AG04450 (cell line): ENCODE measurements at regions not wholly inside any gene's neighbourhood (a gene's known extent, or its start where the extent isn't known, plus 50 kb on each side); places are given as distances from the start of the nearest gene placed in this dataset.
"Not testable (repeated sequence)": the region's sequence is repeated elsewhere in the genome, so short reads cannot be mapped to it uniquely, and the experiment has no call there.

Experiments used
- CTCF ChIA-PET: fragments of 300-600, 350-600 bp; formaldehyde crosslinking; extraction: SDS; loops from one replicate; lab custom pipeline; 2022; ENCODE audit warnings: antibody characterized with exemption, inconsistent platforms; lab: Charles Lee
- POLR2A ChIA-PET: fragments of 350-600 bp; formaldehyde crosslinking; extraction: SDS; loops from one replicate; lab custom pipeline; 2021; ENCODE audit warnings: antibody characterized with exemption, inconsistent platforms; lab: Yijun Ruan, JAX
- DNase-seq: peaks from one replicate; pipeline ENCODE4 v3.0.0-alpha.2; 2011; ENCODE audit warnings: low read depth, low spot score
- H3K27ac ChIP-seq: one replicate; pipeline ENCODE4 v1.5.1; 2012; ENCODE audit warnings: low read depth, low read length, control low read depth
- H3K27me3 ChIP-seq: one replicate; pipeline ENCODE4 v1.6.0; 2012; ENCODE audit warnings: low read length; ENCODE audit not compliant: control insufficient read depth, insufficient read depth
- H3K4me3 ChIP-seq: 2 replicates; pipeline ENCODE4 v1.5.1; 2011; ENCODE audit warnings: mild to moderate bottlenecking, low read depth, low read length, control low read depth
- H3K9me3 ChIP-seq: 2 replicates; pipeline ENCODE4 v1.5.1; 2012; ENCODE audit warnings: low read length; ENCODE audit not compliant: control insufficient read depth, insufficient read depth
- CTCF ChIP-seq: IDR thresholded peaks from 2 replicates; pipeline ENCODE4 v1.5.1; 2011; ENCODE audit warnings: low read depth, low read length, control low read depth, inconsistent platforms

GRCh38 chr3:28155631-28156030, 85.8 kb upstream of the CMC1 start:
- no peak overlapping the region for H3K27ac ChIP-seq
- H3K9me3 ChIP-seq = no peaks in the 10 kb centered on the region
- no peak overlapping the region for H3K4me3 ChIP-seq
- TF ChIP-seq CTCF = no peak
- CTCF ChIA-PET = interaction anchor here (0.7 kb wide), 1 partner anchor 17 kb away, joined by 3 read pairs; no protein-coding TSS in a partner anchor
- DNase-seq = no peak
- H3K27me3 ChIP-seq = no peaks in the 10 kb centered on the region
- POLR2A ChIA-PET = no interaction called here

- H3K9me3 ChIP-seq, H3K27me3 ChIP-seq, POLR2A ChIA-PET, DNase-seq, CTCF ChIA-PET, H3K4me3 ChIP-seq, H3K27ac ChIP-seq: not testable (repeated sequence)
These were observed 84.8 kb upstream of the CMC1 start for GRCh38 chr3:28156599-28156998.

- Histone ChIP-seq H3K27me3 (no peaks in the 10 kb centered on the region), H3K27ac (no peak overlapping the region), H3K4me3 (no peak overlapping the region), H3K9me3 (no peaks in the 10 kb centered on the region)
- ChIA-PET POLR2A (no interaction called here), CTCF (no interaction called here)
- DNase-seq = no peak
- TF ChIP-seq CTCF = no peak
These were observed 69.5 kb upstream of the CMC1 start for GRCh38 chr3:28171962-28172361.

GRCh38 chr3:28172748-28173147, 68.7 kb upstream of the CMC1 start:
- POLR2A ChIA-PET = no interaction called here
- H3K4me3 ChIP-seq = no peak overlapping the region
- no peaks in the 10 kb centered on the region for H3K27me3 ChIP-seq
- H3K27ac ChIP-seq = no peak overlapping the region
- no peaks in the 10 kb centered on the region for H3K9me3 ChIP-seq
- CTCF ChIA-PET = interaction anchor here (0.7 kb wide), 1 partner anchor 17 kb away, joined by 3 read pairs; no protein-coding TSS in a partner anchor
- DNase-seq = no peak
- TF ChIP-seq CTCF = no peak

- TF ChIP-seq CTCF = no peak
- CTCF ChIA-PET = no interaction called here
- Histone ChIP-seq H3K27ac (no peak overlapping the region), H3K9me3 (no peaks in the 10 kb centered on the region), H3K27me3 (no peaks in the 10 kb centered on the region), H3K4me3 (no peak overlapping the region)
- POLR2A ChIA-PET = no interaction called here
- DNase-seq = no peak
These were observed 67.6 kb upstream of the CMC1 start for GRCh38 chr3:28173836-28174235.

- ChIA-PET CTCF (no interaction called here), POLR2A (no interaction called here)
- DNase-seq = no peak
- TF ChIP-seq CTCF = no peak
- no peak overlapping the region for H3K27ac ChIP-seq
- H3K9me3 ChIP-seq = no peaks in the 10 kb centered on the region
- no peak overlapping the region for H3K4me3 ChIP-seq
- no peaks in the 10 kb centered on the region for H3K27me3 ChIP-seq
These were observed 54.7 kb upstream of the CMC1 start for GRCh38 chr3:28186748-28187147.
